ENCODE measurements at regions not wholly inside any gene's neighbourhood (a gene's known extent, or its start where the extent isn't known, plus 50 kb on each side); places are given as distances from the start of the nearest gene placed in this dataset.

GRCh38 chr2:238791354-238791753 is 56.5 kb upstream of the TWIST2 start:
- peaks cover 64% of the 10 kb centered on the region for H3K79me2 ChIP-seq (ENCODE audit: insufficient read depth)
- TF ChIP-seq EZH2 (IDR thresholded peaks at IDR 0.05; ENCODE audit: insufficient read depth, poor library complexity, severe bottlenecking) (no peak), EZH2phosphoT487 (IDR thresholded peaks at IDR 0.05; ENCODE audit: insufficient read depth, low read depth) (no peak)
- peak overlapping the region; percentile 96 for H3K27ac ChIP-seq
- 2 to 4% methylated on average over 14 of the region's 14 CpGs for WGBS, 2 experiments (ENCODE audit: low coverage in 1 of 2, low lambda C conversion rate in 2 of 2, missing lambda C conversion rate in 2 of 2)
- H3K9ac ChIP-seq = peak overlapping the region; percentile 97
- peak overlapping the region; percentile 100 for H3K4me2 ChIP-seq (ENCODE audit: unreplicated experiment)
- H4K20me1 ChIP-seq (ENCODE audit: insufficient read depth) = no peaks in the 10 kb centered on the region
- no peaks in the 10 kb centered on the region for H3K36me3 ChIP-seq (ENCODE audit: low read depth)
- H2AFZ ChIP-seq = peak overlapping the region; percentile 74
- peak overlapping the region; percentile 81 for H3K4me3 ChIP-seq
- H3K27me3 ChIP-seq (replicated peaks; ENCODE audit: insufficient read depth) = no peaks in the 10 kb centered on the region
- H3K9me2 ChIP-seq (ENCODE audit: insufficient read depth) = no peaks in the 10 kb centered on the region
- H3K9me3 ChIP-seq (ENCODE audit: low read depth) = no peaks in the 10 kb centered on the region
- in situ Hi-C loops (cut with MboI) = loop anchor here (5.0 kb wide), 1 partner anchor 51 kb away; no protein-coding TSS in a partner anchor
- peak; percentile 80 for DNase-seq
- peaks cover 41% of the 10 kb centered on the region for H3K4me1 ChIP-seq (ENCODE audit: insufficient read depth)
- peaks cover 34% of the 10 kb centered on the region for H3F3A ChIP-seq (ENCODE audit: insufficient read depth)

DNA sequence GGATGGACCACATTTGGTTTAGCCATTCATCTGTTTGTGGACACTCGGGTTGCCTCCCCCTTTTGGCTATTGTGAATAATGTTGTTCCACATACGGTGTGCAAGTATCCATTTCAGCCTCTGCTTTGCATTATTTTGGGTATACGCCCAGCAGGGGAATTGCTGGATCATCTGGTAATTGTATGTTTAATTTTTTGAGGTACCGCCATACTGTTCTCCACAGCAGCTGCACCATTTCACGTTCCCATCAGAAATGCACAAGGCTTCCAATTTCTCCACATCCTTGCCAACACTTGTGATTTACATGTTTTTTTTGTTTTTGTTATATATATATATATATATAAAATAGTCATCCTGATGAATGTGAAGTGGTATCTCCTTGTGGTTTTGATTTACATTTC is 54.6 kb upstream of the TWIST2 start:
- TF ChIP-seq EZH2phosphoT487 (IDR thresholded peaks at IDR 0.05; ENCODE audit: insufficient read depth, low read depth) (no peak), EZH2 (IDR thresholded peaks at IDR 0.05; ENCODE audit: insufficient read depth, poor library complexity, severe bottlenecking) (no peak)
- no peak overlapping the region for H3K4me2 ChIP-seq (ENCODE audit: unreplicated experiment)
- H3K27ac ChIP-seq = no peak overlapping the region
- no peak overlapping the region for H2AFZ ChIP-seq
- H3K36me3 ChIP-seq (ENCODE audit: low read depth) = no peaks in the 10 kb centered on the region
- in situ Hi-C loops (cut with MboI) = loop anchor here (5.0 kb wide), 1 partner anchor 49 kb away; no protein-coding TSS in a partner anchor
- H3K9me3 ChIP-seq (ENCODE audit: low read depth) = no peaks in the 10 kb centered on the region
- 97 to 100% methylated on average over 5 of the region's 5 CpGs for WGBS, 2 experiments (ENCODE audit: low coverage in 1 of 2, low lambda C conversion rate in 2 of 2, missing lambda C conversion rate in 2 of 2)
- H3K4me1 ChIP-seq (ENCODE audit: insufficient read depth) = peaks cover 33% of the 10 kb centered on the region; the same call in 1 of the 2 replicates
- no peaks in the 10 kb centered on the region for H4K20me1 ChIP-seq (ENCODE audit: insufficient read depth)
- H3F3A ChIP-seq (ENCODE audit: insufficient read depth) = peaks cover 27% of the 10 kb centered on the region
- peaks cover 45% of the 10 kb centered on the region for H3K79me2 ChIP-seq (ENCODE audit: insufficient read depth)
- H3K9ac ChIP-seq = no peak overlapping the region
- H3K9me2 ChIP-seq (ENCODE audit: insufficient read depth) = no peaks in the 10 kb centered on the region
- H3K4me3 ChIP-seq = no peak overlapping the region
- DNase-seq = no peak
- H3K27me3 ChIP-seq (replicated peaks; ENCODE audit: insufficient read depth) = no peaks in the 10 kb centered on the region

GRCh38 chr2:238793801-238794449 is 54.0 kb upstream of the TWIST2 start:
- Histone ChIP-seq H3K27me3 (replicated peaks; ENCODE audit: insufficient read depth) (no peaks in the 10 kb centered on the region), H3K79me2 (ENCODE audit: insufficient read depth) (peaks cover 39% of the 10 kb centered on the region), H3K4me3 (no peak overlapping the region), H3K9ac (no peak overlapping the region), H3K36me3 (ENCODE audit: low read depth) (no peaks in the 10 kb centered on the region), H3K27ac (no peak overlapping the region), H3K9me2 (ENCODE audit: insufficient read depth) (no peaks in the 10 kb centered on the region), H3K4me2 (ENCODE audit: unreplicated experiment) (no peak overlapping the region), H3K9me3 (ENCODE audit: low read depth) (no peaks in the 10 kb centered on the region), H3F3A (ENCODE audit: insufficient read depth) (peaks cover 27% of the 10 kb centered on the region), H4K20me1 (ENCODE audit: insufficient read depth) (no peaks in the 10 kb centered on the region), H2AFZ (no peak overlapping the region), H3K4me1 (ENCODE audit: insufficient read depth) (peaks cover 26% of the 10 kb centered on the region; the same call in 1 of the 2 replicates)
- TF ChIP-seq EZH2phosphoT487 (IDR thresholded peaks at IDR 0.05; ENCODE audit: insufficient read depth, low read depth) (no peak), EZH2 (IDR thresholded peaks at IDR 0.05; ENCODE audit: insufficient read depth, poor library complexity, severe bottlenecking) (no peak)
- no peak for DNase-seq
- in situ Hi-C loops (cut with MboI) = loop anchor here (5.0 kb wide), 1 partner anchor 48 kb away; no protein-coding TSS in a partner anchor
- 92 to 93% methylated on average over 9 of the region's 9 CpGs for WGBS, 2 experiments (ENCODE audit: low coverage in 1 of 2, low lambda C conversion rate in 2 of 2, missing lambda C conversion rate in 2 of 2)

DNA sequence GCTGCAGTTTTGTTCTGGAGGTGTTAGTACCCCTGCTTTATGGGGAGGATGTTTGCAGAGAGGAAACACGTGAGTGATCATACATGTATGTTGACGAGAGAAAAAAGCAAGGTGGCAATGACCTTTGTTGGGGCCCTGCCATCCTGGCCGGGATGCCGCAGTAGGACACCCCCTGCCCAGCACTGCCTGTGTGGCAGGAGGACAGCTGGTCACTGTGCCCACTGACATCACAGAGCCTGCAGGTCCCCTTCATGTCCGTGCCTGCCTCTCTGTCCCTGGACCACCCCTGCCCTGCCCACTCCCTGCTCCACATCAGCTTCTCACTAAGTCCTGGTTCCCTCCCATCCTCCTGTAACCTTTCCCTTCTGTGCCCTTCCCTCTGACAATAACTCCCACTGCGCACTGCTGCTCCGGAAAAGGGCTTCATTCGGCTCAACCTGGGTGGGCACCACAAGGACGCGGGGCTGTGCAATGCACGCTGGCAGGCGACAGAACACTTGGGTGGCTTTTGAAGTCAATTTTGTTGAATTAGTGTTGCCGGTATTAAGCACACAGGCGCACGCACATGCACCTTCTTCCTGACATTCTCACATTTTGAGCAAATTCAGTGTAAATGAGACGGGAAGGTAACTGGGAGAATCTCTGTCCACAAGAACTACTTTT is 51.5 kb upstream of the TWIST2 start:
- no peak overlapping the region for H2AFZ ChIP-seq
- H3K4me1 ChIP-seq (ENCODE audit: insufficient read depth) = peaks cover 6% of the 10 kb centered on the region; the same call in 1 of the 2 replicates
- no peaks in the 10 kb centered on the region for H3K27me3 ChIP-seq (replicated peaks; ENCODE audit: insufficient read depth)
- no peaks in the 10 kb centered on the region for H4K20me1 ChIP-seq (ENCODE audit: insufficient read depth)
- peaks cover 17% of the 10 kb centered on the region for H3K79me2 ChIP-seq (ENCODE audit: insufficient read depth)
- in situ Hi-C loops (cut with MboI) = no loop called here
- H3K4me2 ChIP-seq (ENCODE audit: unreplicated experiment) = no peak overlapping the region
- H3K36me3 ChIP-seq (ENCODE audit: low read depth) = no peaks in the 10 kb centered on the region
- TF ChIP-seq EZH2 (IDR thresholded peaks at IDR 0.05; ENCODE audit: insufficient read depth, poor library complexity, severe bottlenecking) = no peak
- no peak for TF ChIP-seq EZH2phosphoT487 (IDR thresholded peaks at IDR 0.05; ENCODE audit: insufficient read depth, low read depth)
- H3F3A ChIP-seq (ENCODE audit: insufficient read depth) = peaks cover 6% of the 10 kb centered on the region
- no peak overlapping the region for H3K9ac ChIP-seq
- H3K27ac ChIP-seq = no peak overlapping the region
- 90 to 91% methylated on average over 16 of the region's 16 CpGs for WGBS, 2 experiments (ENCODE audit: low coverage in 1 of 2, low lambda C conversion rate in 2 of 2, missing lambda C conversion rate in 2 of 2)
- no peak for DNase-seq
- H3K4me3 ChIP-seq = no peak overlapping the region
- H3K9me2 ChIP-seq (ENCODE audit: insufficient read depth) = no peaks in the 10 kb centered on the region
- no peaks in the 10 kb centered on the region for H3K9me3 ChIP-seq (ENCODE audit: low read depth)

Data from GM23248 (cell line).